Heart left ventricle (tissue), 13 donors: ENCODE measurements at regions not wholly inside any gene's neighbourhood (a gene's known extent, or its start where the extent isn't known, plus 50 kb on each side); places are given as distances from the start of the nearest gene placed in this dataset.

Experiments
- CTCF ChIP-seq, 12 donors: fragments of 200-600 bp; sonication (generic) in 4 of 12; IDR thresholded peaks; one replicate each; pipeline versions ENCODE4 v1.5.0 to v1.8.0; 2018 to 2022; ENCODE audit warnings: antibody characterized with exemption in 12 of 12, mild to moderate bottlenecking in 5 of 12
- POLR2A ChIP-seq, 2 donors: fragments of 450-650 bp; IDR thresholded peaks; one replicate each; pipeline ENCODE4 v1.6.1; 2017; ENCODE audit warnings: antibody characterized with exemption in 2 of 2, mild to moderate bottlenecking in 2 of 2, moderate library complexity in 2 of 2
- donor health status: ischemic (EF 13 %, LVEDD 7.1; RV severe dilation, severe dysfunction).
- donor health status: DM: no; HTN: yes; CAD: no.
- donor health status: DM: no; HTN: no; CAD: no.
- donor health status: ischemic (EF 25% LVEDD 6.9; RV normal size, moderate dysfunction).
- donor health status: ischemic (EF 25% LVEDD 5.7; RV mildly dilated, moderate dysfunction).
- donor health status: ischemic (EF 35%, LVEDD 5.7; RV mildly dilated, moderate dysfunction).
- donor health status: nonischemic (EF 11% LVEDD 7.7; RV severe dilation, severe dysfunction).
- donor health status: DM: yes; HTN: yes; CAD: no.
- donor health status: PGD.
- donor health status: ischemic (EF 29% LVEDD 5.4; RV normal size, mild dysfunction).
- donor health status: nonischemic (EF 23%, LVEDD 6.1; RV moderate dilation, normal function).

GRCh38 chr13:89628567-89628966 lies 1718.9 kb upstream of the MIR17HG start:
- TF ChIP-seq CTCF (IDR thresholded peaks at IDR 0.05) (no peak), POLR2A (IDR thresholded peaks at IDR 0.05) (no peak)
